Esophagus squamous epithelium (tissue), 5 donors: ENCODE measurements at regions not wholly inside any gene's neighbourhood (a gene's known extent, or its start where the extent isn't known, plus 50 kb on each side); places are given as distances from the start of the nearest gene placed in this dataset.

Experiments used
- DNase-seq: peaks from one replicate; lab custom pipeline; 2025; lab: John Stamatoyannopoulos, UW
- H3K27ac ChIP-seq, 4 donors: fragments of 200-600 bp; sonication (generic); one replicate each; pipeline ENCODE4 v1.5.1; 2016 to 2019; ENCODE audit warnings: mild to moderate bottlenecking in 1 of 4
- H3K27me3 ChIP-seq, 4 donors: fragments of 200-600 bp; sonication (generic); 1 replicate in 3 of 4; 2 replicates in 1 of 4; pipeline versions ENCODE4 v1.5.1 to v1.6.0; 2017 to 2021; ENCODE audit warnings: antibody characterized with exemption in 1 of 4
- H3K36me3 ChIP-seq, 3 donors: fragments of 200-600 bp; sonication (generic); one replicate each; pipeline ENCODE4 v1.5.1; 2016 to 2019
- H3K4me1 ChIP-seq, 3 donors: fragments of 200-600 bp; sonication (generic); one replicate each; pipeline ENCODE4 v1.5.1; 2017 to 2019
- H3K4me3 ChIP-seq, 4 donors: fragments of 200-600 bp; sonication (generic); 1 replicate in 3 of 4; 2 replicates in 1 of 4; pipeline ENCODE4 v1.5.1; 2016 to 2019; ENCODE audit warnings: mild to moderate bottlenecking in 2 of 4, moderate library complexity in 1 of 4
- H3K9me3 ChIP-seq, 3 donors: fragments of 200-600 bp; sonication (generic); one replicate each; pipeline ENCODE4 v1.5.1; 2016 to 2019
- CTCF ChIP-seq, 6 experiments: fragments of 450-650 bp in 4 of 6; fragments of 200-600 bp in 2 of 6; sonication (generic) in 2 of 6; IDR thresholded peaks; one replicate each; pipeline ENCODE4 v1.5.1; 2016 to 2019; ENCODE audit warnings: antibody characterized with exemption in 6 of 6, mild to moderate bottlenecking in 4 of 6, moderate library complexity in 4 of 6
- POLR2A ChIP-seq, 4 donors: fragments of 450-650 bp; IDR thresholded peaks; one replicate each; pipeline ENCODE4 v1.6.1; 2017; ENCODE audit warnings: antibody characterized with exemption in 4 of 4, mild to moderate bottlenecking in 4 of 4, moderate library complexity in 3 of 4
- WGBS, 2 donors: methylation state at CpG; one replicate each; pipeline ENCODE4 v1.1.5; 2018; 5-methylcytosine and 5-hydroxymethylcytosine counted together
- intact Hi-C: fragments of 100-400 bp; cut with DNase I; formaldehyde crosslinking; loops from one replicate; pipeline ENCODE4 v1.15.0; 2022
- donor health status: DM: yes; HTN: yes; CAD: no.

DNA sequence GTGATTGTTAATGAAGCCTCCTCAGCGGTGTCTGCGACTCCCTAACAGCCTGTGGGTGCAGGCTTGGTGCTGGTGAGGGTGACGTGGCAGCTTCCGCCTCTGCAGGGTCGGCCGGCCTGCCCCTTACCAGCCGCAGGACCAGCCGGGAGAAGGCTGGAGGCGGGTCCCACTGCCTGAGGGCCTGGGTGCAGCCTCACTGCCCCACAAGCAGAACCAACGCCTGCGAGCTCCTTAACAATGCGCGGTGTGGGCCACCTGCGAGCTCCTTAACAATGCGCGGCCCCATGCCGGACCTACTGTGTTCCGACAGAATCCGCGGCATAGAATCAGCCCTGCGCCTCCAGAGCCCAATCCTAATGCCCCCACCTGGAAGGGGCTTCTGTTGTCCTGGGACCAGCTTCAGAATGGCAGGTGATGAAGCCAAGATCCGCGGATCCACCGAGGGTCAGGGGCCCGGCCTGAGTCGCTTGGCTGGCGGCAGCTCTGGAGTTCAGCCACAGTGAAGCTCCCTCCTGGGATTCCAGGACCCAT lies 54.4 kb upstream of the AJAP1 start:
- intact Hi-C loops, result no loop called here
- H3K27ac ChIP-seq, result no peak overlapping the region
- no peak for DNase-seq
- H3K27me3 ChIP-seq, result peaks cover 0 to 54% (median 0%) of the 10 kb centered on the region in 4 donors
- TF ChIP-seq CTCF (IDR thresholded peaks at IDR 0.05) (no peak), POLR2A (IDR thresholded peaks at IDR 0.05) (no peak)
- WGBS, 2 donors, result 58% methylated on average over 6 of the region's 27 CpGs; no CpG with 5 or more reads in 1 of the 2 donors
- no peaks in the 10 kb centered on the region for H3K9me3 ChIP-seq
- no peaks in the 10 kb centered on the region for H3K36me3 ChIP-seq
- H3K4me1 ChIP-seq, result no peaks in the 10 kb centered on the region
- H3K4me3 ChIP-seq, result no peak overlapping the region

- H3K9me3 ChIP-seq, result no peaks in the 10 kb centered on the region
- H3K4me1 ChIP-seq, result no peaks in the 10 kb centered on the region
- 84 to 92% methylated on average over 8 to 13 of the region's 18 CpGs for WGBS, 2 donors
- H3K27me3 ChIP-seq, result peaks cover 0 to 62% (median 0%) of the 10 kb centered on the region in 4 donors
- intact Hi-C loops, result no loop called here
- TF ChIP-seq POLR2A (IDR thresholded peaks at IDR 0.05) (no peak), CTCF (IDR thresholded peaks at IDR 0.05) (no peak)
- no peak overlapping the region for H3K4me3 ChIP-seq
- no peak for DNase-seq
- H3K27ac ChIP-seq, result no peak overlapping the region
- H3K36me3 ChIP-seq, result no peaks in the 10 kb centered on the region
Observed at GRCh38 chr1:4600615-4601460, 53.6 kb upstream of the AJAP1 start.

DNA sequence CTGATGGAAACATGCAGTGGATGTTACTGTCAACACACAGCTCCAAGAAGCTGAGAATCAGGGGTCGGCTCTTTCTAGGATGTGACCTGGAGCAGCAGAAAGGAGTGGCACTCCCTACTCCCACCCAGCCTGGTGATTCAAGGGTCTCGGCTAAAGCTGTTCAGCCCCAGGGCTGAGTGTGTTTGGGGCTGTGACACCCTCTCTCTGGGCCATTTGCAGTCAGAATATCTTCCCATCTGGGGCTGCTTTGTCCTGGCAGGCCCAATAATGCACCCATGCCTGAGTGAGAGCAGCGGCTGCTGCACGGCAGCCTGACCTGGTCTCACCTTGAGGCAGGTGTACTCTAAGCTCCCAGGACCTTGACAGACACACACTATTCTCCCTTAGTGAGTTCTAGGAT lies 52.5 kb upstream of the AJAP1 start:
- H3K4me3 ChIP-seq, result no peak overlapping the region
- no peak for TF ChIP-seq POLR2A (IDR thresholded peaks at IDR 0.05)
- TF ChIP-seq CTCF (IDR thresholded peaks at IDR 0.05), result no peak
- H3K4me1 ChIP-seq, result no peaks in the 10 kb centered on the region
- DNase-seq, result no peak
- H3K9me3 ChIP-seq, result no peaks in the 10 kb centered on the region
- no peak overlapping the region for H3K27ac ChIP-seq
- H3K27me3 ChIP-seq, result peaks cover 0 to 72% (median 0%) of the 10 kb centered on the region in 4 donors
- H3K36me3 ChIP-seq, result no peaks in the 10 kb centered on the region
- intact Hi-C loops, result no loop called here
- WGBS, 2 donors, result 67% methylated on average over 3 of the region's 4 CpGs; no CpG with 5 or more reads in 1 of the 2 donors

DNA sequence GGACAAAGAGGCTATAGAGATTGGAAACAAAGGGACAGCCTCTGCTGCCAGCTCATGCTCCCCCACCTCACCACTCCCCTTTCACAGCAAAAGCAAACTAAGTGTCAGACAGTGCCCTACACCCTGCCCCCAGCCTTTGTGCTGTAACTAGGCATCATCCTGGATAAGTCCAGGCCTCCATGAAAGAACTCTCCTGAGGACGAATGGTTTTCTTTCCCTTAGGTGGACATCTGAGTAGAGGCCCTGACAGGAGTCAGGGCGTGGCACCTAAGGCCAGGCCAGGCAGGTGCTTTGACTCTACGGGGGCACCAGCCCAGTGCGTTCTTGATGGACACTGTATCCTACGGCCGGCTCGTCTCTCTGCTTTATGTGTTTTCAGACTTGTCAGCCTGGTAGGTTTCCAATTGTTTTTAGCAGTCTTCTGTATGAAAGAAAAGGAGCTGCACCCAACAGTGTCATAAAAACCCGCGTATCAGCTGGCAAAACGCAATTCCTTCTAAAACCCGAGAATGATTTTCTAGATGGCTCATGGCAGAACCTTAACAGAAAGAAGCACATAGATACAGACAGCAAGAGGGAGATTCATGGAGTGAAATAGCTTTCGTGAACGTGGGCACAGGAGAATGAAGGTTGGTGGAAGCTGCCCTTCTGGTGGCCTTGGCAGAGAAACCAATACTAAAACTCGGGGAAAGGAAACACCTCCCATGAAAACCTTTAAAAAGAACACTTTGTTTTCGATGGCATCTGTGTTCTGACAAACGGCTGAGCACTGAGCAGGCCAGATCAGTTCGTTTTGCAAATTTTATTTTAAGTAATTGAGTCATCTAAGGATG lies 51.7 kb upstream of the AJAP1 start:
- no peaks in the 10 kb centered on the region for H3K4me1 ChIP-seq
- H3K27me3 ChIP-seq, result peaks cover 0 to 79% (median 0%) of the 10 kb centered on the region in 4 donors
- no peak overlapping the region for H3K27ac ChIP-seq
- H3K4me3 ChIP-seq, result no peak overlapping the region
- 63 to 66% methylated on average over 11 to 17 of the region's 17 CpGs for WGBS, 2 donors
- TF ChIP-seq CTCF (IDR thresholded peaks at IDR 0.05), result no peak
- no peak for TF ChIP-seq POLR2A (IDR thresholded peaks at IDR 0.05)
- no peaks in the 10 kb centered on the region for H3K36me3 ChIP-seq
- DNase-seq, result no peak
- no peaks in the 10 kb centered on the region for H3K9me3 ChIP-seq
- intact Hi-C loops, result no loop called here
